GM12878 (cell line): ENCODE measurements at regions not wholly inside any gene's neighbourhood (a gene's known extent, or its start where the extent isn't known, plus 50 kb on each side); places are given as distances from the start of the nearest gene placed in this dataset.

Experiments used
- ATAC-seq: fragments of 200-7000 bp; cut with Tn5 transposase; 3 replicates; pipeline ENCODE4 v1.9.1; 2020; ENCODE audit warnings: mild to moderate bottlenecking, moderate library complexity
- BruUV-seq: library from RNA; stranded (reverse); fragments of 400-500 nt; replicated peaks from 2 replicates; lab custom pipeline; 2021; lab: Mats Ljungman, UMichigan
- CTCF ChIA-PET: fragments of 300-600 bp; sonication (Branson Sonifier 250); formaldehyde crosslinking; extraction: SDS; loops from one replicate; lab custom pipeline; 2021; ENCODE audit warnings: inconsistent platforms; lab: Yijun Ruan, JAX
- POLR2A ChIA-PET: fragments of 350-600 bp; formaldehyde crosslinking; extraction: SDS; loops from one replicate; lab custom pipeline; 2021; ENCODE audit warnings: inconsistent platforms; lab: Charles Lee
- RAD21 ChIA-PET: fragments of 300-600 bp; sonication (Branson Sonifier 250); formaldehyde crosslinking; loops from one replicate; lab custom pipeline; 2023; ENCODE audit warnings: antibody characterized with exemption; ENCODE audit not compliant: unreplicated experiment; lab: Charles Lee
- SMC1A ChIA-PET: fragments of 300-600 bp; sonication (Branson Sonifier 250); formaldehyde crosslinking; loops from one replicate; lab custom pipeline; 2023; ENCODE audit not compliant: unreplicated experiment, uncharacterized antibody; lab: Charles Lee
- DNase-seq: peaks from one replicate; pipeline ENCODE4 v3.0.0-alpha.2; 2011; ENCODE audit warnings: low read depth, low spot score
- FAIRE-seq: peaks from 3 replicates; lab custom pipeline; 2011; peaks lifted over from hg19 to GRCh38; lab: Jason Lieb, UNC
- H2AFZ ChIP-seq: 2 replicates; pipeline ENCODE4 v1.6.0; 2011; ENCODE audit warnings: low read depth, low read length, control low read depth; ENCODE audit not compliant: control insufficient read depth
- H3K27ac ChIP-seq: 2 replicates; pipeline ENCODE4 v1.5.1; 2011; ENCODE audit warnings: control low read depth; ENCODE audit not compliant: control insufficient read depth, insufficient read depth
- H3K27me3 ChIP-seq, 2 experiments: replicated peaks in 1 of 2; 2 replicates each; pipeline versions ENCODE4 v1.6.0 to v1.6.1; 2011; ENCODE audit warnings: low read length in 1 of 2; ENCODE audit not compliant: control insufficient read depth in 2 of 2, insufficient read depth in 2 of 2
- H3K36me3 ChIP-seq, 2 experiments: 2 replicates each; pipeline ENCODE4 v1.5.1; 2011; ENCODE audit warnings: low read length in 1 of 2; ENCODE audit not compliant: control insufficient read depth in 2 of 2, insufficient read depth in 2 of 2
- H3K4me1 ChIP-seq: 2 replicates; pipeline ENCODE4 v1.6.1; 2011; ENCODE audit warnings: mild to moderate bottlenecking, low read length, moderate library complexity, mixed read lengths; ENCODE audit not compliant: control insufficient read depth, insufficient read depth
- H3K4me2 ChIP-seq: 2 replicates; pipeline ENCODE4 v1.6.0; 2011; ENCODE audit warnings: control low read depth; ENCODE audit not compliant: control insufficient read depth, insufficient read depth
- H3K4me3 ChIP-seq: fragments of 200-600 bp; sonication (generic); 2 replicates; pipeline ENCODE4 v1.5.1; 2016
- H3K79me2 ChIP-seq: 2 replicates; pipeline ENCODE4 v1.6.0; 2011; ENCODE audit warnings: low read length; ENCODE audit not compliant: control insufficient read depth, insufficient read depth
- H3K9ac ChIP-seq: 2 replicates; pipeline ENCODE4 v1.8.0; 2011; ENCODE audit warnings: low read length, control low read depth, mixed read lengths; ENCODE audit not compliant: control insufficient read depth, insufficient read depth
- H3K9me3 ChIP-seq: replicated peaks from 3 replicates; pipeline ENCODE4 v1.5.1; 2011; ENCODE audit warnings: mild to moderate bottlenecking, low read length; ENCODE audit not compliant: control insufficient read depth, insufficient read depth
- H4K20me1 ChIP-seq: 2 replicates; pipeline ENCODE4 v1.6.0; 2011; ENCODE audit not compliant: control insufficient read depth, insufficient read depth
- BCLAF1 ChIP-seq: fragments of 450-650 bp; IDR thresholded peaks from 2 replicates; pipeline ENCODE4 v1.6.1; 2017; ENCODE audit warnings: antibody characterized with exemption, mild to moderate bottlenecking, moderate library complexity
- CBX5 ChIP-seq: sonication (generic); IDR thresholded peaks from 2 replicates; pipeline ENCODE4 v1.6.1; 2016; ENCODE audit warnings: low read depth, moderate library complexity, mild to moderate bottlenecking, inconsistent platforms
- GABPA ChIP-seq: IDR thresholded peaks from 2 replicates; pipeline ENCODE4 v1.6.1; 2014; ENCODE audit warnings: antibody characterized with exemption, low read depth, mild to moderate bottlenecking, inconsistent platforms
- SP1 ChIP-seq: IDR thresholded peaks from one replicate; pipeline ENCODE4 v1.6.1; 2011; ENCODE audit warnings: low read depth, low read length
- ZBED1 ChIP-seq: IDR thresholded peaks from 2 replicates; pipeline ENCODE4 v1.6.1; 2016; ENCODE audit warnings: borderline replicate concordance
- WGBS: methylation state at CpG from one replicate; pipeline ENCODE4 v1.1.6; 2016; ENCODE audit warnings: low lambda C conversion rate; ENCODE audit not compliant: insufficient replicate concordance, insufficient coverage; ENCODE audit errors: missing lambda C conversion rate; 5-methylcytosine and 5-hydroxymethylcytosine counted together
- in situ Hi-C: fragments of 300-500 bp; cut with MboI; formaldehyde crosslinking; loops from 9 replicates; pipeline ENCODE4 v1.14.3; 2018; ENCODE audit warnings: mixed read lengths
- intact Hi-C: fragments of 100-400 bp; cut with micrococcal nuclease; formaldehyde crosslinking; loops from one replicate; pipeline ENCODE4 v1.14.2; 2022; ENCODE audit not compliant: unreplicated experiment
- TF ChIP-seq, protein P1 (sequence below): IDR thresholded peaks from 2 replicates; pipeline ENCODE4 v1.6.1; 2011; ENCODE audit warnings: borderline replicate concordance, low read depth, mild to moderate bottlenecking, moderate library complexity, mixed read lengths, low read length; ENCODE audit not compliant: insufficient read depth; ENCODE audit errors: extremely low read length

DNA sequence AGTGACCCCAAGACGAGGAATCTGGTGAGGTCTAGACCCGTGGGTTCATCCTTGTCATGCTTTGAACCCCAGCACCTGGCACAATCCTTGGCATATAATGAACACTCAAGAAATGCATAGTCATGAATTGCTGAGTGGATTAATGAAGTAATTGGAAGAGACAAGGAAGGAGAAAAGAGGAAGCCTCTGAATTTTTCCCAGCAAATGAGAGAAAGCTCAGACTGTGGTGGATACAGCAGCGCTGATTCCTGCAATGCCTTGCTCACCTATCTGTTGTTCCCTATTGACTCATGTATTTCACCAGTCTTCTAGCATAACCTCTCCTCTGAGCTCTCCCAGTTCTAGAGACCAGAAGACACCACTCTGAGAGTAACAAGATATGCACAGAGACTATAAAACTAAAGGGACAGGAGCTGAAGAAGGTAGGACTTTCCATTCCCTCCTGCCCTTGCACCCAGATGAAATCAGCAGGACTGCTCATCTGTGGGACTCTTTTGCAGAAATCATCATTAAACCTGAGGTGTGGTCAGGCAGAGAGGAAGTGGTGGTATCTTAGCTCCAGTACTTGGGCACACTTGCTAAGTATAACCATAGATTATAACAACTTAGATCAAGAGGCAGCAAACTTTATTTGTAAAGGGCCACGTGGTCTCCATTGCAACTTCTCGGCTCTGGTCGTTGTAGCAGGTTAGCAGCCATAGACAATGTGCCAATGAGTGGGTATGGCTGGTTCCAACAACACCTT lies 102.8 kb downstream of the MAF start:
- Histone ChIP-seq H3K4me2 (no peak overlapping the region), H3K27me3 (no peaks in the 10 kb centered on the region), H4K20me1 (no peaks in the 10 kb centered on the region), H2AFZ (no peak overlapping the region), H3K36me3 (no peaks in the 10 kb centered on the region)
- DNase-seq (no peak), ATAC-seq (no peak), FAIRE-seq (no peak)
- WGBS, result 24% methylated on average over 6 of the region's 6 CpGs
- CTCF ChIA-PET, result no interaction called here
- SMC1A ChIA-PET, result interaction anchor here (0.7 kb wide), 1 partner anchor 162 kb away, joined by 3 read pairs; no protein-coding TSS in a partner anchor
- TF ChIP-seq SP1, result no peak
- TF ChIP-seq GABPA, result no peak
- TF ChIP-seq CBX5, result no peak
- TF ChIP-seq, protein P1, sequence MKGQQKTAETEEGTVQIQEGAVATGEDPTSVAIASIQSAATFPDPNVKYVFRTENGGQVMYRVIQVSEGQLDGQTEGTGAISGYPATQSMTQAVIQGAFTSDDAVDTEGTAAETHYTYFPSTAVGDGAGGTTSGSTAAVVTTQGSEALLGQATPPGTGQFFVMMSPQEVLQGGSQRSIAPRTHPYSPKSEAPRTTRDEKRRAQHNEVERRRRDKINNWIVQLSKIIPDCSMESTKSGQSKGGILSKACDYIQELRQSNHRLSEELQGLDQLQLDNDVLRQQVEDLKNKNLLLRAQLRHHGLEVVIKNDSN, result no peak
- TF ChIP-seq ZBED1, result no peak
- TF ChIP-seq BCLAF1, result no peak
- TF ChIP-seq, all 136 proteins: peak for 0
- Histone ChIP-seq H3K27ac (no peak overlapping the region), H3K4me1 (no peaks in the 10 kb centered on the region), H3K9ac (no peak overlapping the region), H3K9me3 (no peaks in the 10 kb centered on the region), H3K4me3 (no peak overlapping the region), H3K79me2 (no peaks in the 10 kb centered on the region)
- intact Hi-C loops, result no loop called here
- POLR2A ChIA-PET, result no interaction called here
- RAD21 ChIA-PET, result interaction anchor here (0.6 kb wide), 1 partner anchor 1528 kb away, joined by 5 read pairs; no protein-coding TSS in a partner anchor
- no TSS peak for BruUV-seq
- in situ Hi-C loops, result no loop called here
